AG09309 (cell line): ENCODE measurements at regions not wholly inside any gene's neighbourhood (a gene's known extent, or its start where the extent isn't known, plus 50 kb on each side); places are given as distances from the start of the nearest gene placed in this dataset.
"Not testable (repeated sequence)": the region's sequence is repeated elsewhere in the genome, so short reads cannot be mapped to it uniquely, and the experiment has no call there.

Experiments used
- DNase-seq: peaks from one replicate; pipeline ENCODE4 v3.0.0-alpha.2; 2010; ENCODE audit warnings: low read depth
- H3K4me3 ChIP-seq: 2 replicates; pipeline ENCODE4 v1.5.1; 2011; ENCODE audit warnings: mild to moderate bottlenecking, low read depth, low read length, moderate library complexity; ENCODE audit not compliant: control insufficient read depth
- CTCF ChIP-seq: IDR thresholded peaks from 2 replicates; pipeline ENCODE4 v1.5.1; 2011; ENCODE audit warnings: mild to moderate bottlenecking, low read depth, low read length, inconsistent platforms; ENCODE audit not compliant: insufficient read depth, control insufficient read depth; ENCODE audit errors: missing control alignments

- no peak for TF ChIP-seq CTCF
- peak overlapping the region; percentile 26 for H3K4me3 ChIP-seq
- no peak for DNase-seq
Observed at GRCh38 chr3:22372292-22373062, 621.5 kb upstream of the ZNF385D start.

GRCh38 chr3:22373182-22373581 is 622.2 kb upstream of the ZNF385D start:
- DNase-seq: no peak
- no peak overlapping the region for H3K4me3 ChIP-seq
- no peak for TF ChIP-seq CTCF

GRCh38 chr3:22373827-22374226 is 622.8 kb upstream of the ZNF385D start:
- no peak for DNase-seq
- H3K4me3 ChIP-seq: no peak overlapping the region
- TF ChIP-seq CTCF: no peak

GRCh38 chr3:22377421-22377820 is 626.4 kb upstream of the ZNF385D start:
- no peak overlapping the region for H3K4me3 ChIP-seq
- peak; percentile 33 for DNase-seq
- no peak for TF ChIP-seq CTCF

GRCh38 chr3:22378869-22379268 is 627.9 kb upstream of the ZNF385D start:
- no peak for DNase-seq
- TF ChIP-seq CTCF: no peak
- no peak overlapping the region for H3K4me3 ChIP-seq

- no peak for DNase-seq
- no peak overlapping the region for H3K4me3 ChIP-seq
- TF ChIP-seq CTCF: no peak
Observed at GRCh38 chr3:22380253-22380652, 629.2 kb upstream of the ZNF385D start.

- H3K4me3 ChIP-seq, DNase-seq: not testable (repeated sequence)
Observed at GRCh38 chr3:22381564-22381963, 630.6 kb upstream of the ZNF385D start.
